ENCODE measurements at regions not wholly inside any gene's neighbourhood (a gene's known extent, or its start where the extent isn't known, plus 50 kb on each side); places are given as distances from the start of the nearest gene placed in this dataset.
"Not testable (repeated sequence)": the region's sequence is repeated elsewhere in the genome, so short reads cannot be mapped to it uniquely, and the experiment has no call there.

GRCh38 chr5:126027652-126028051, 395.6 kb upstream of the GRAMD2B start:
- POLR2A ChIA-PET, result no interaction called here
- no peaks in the 10 kb centered on the region for H3K9me3 ChIP-seq (ENCODE audit: control insufficient read depth, insufficient read depth, low read depth, low read length)
- H3K27me3 ChIP-seq (ENCODE audit: control insufficient read depth, insufficient read depth, low read length), result no peaks in the 10 kb centered on the region
- H3K4me3 ChIP-seq (ENCODE audit: low read depth in 2 of 2, low read length in 2 of 2), result no peak overlapping the region
- H3K36me3 ChIP-seq (ENCODE audit: control insufficient read depth, insufficient read depth, low read length), result no peaks in the 10 kb centered on the region
- TF ChIP-seq CTCF (IDR thresholded peaks at IDR 0.05) (no peak), TCF7L2 (IDR thresholded peaks at IDR 0.05; ENCODE audit: low read depth, low read length) (no peak), POLR2AphosphoS5 (IDR thresholded peaks at IDR 0.05; ENCODE audit: low read depth, low read length) (no peak), REST (IDR thresholded peaks at IDR 0.05; ENCODE audit: insufficient read depth in 1 of 2, low read depth in 2 of 2, low read length in 1 of 2) (no peak), SIN3A (IDR thresholded peaks at IDR 0.05; ENCODE audit: borderline replicate concordance, insufficient read depth, low read depth, low read length) (no peak)
- H3K27ac ChIP-seq (ENCODE audit: low read length), result no peak overlapping the region
- intact Hi-C loops (cut with micrococcal nuclease; ENCODE audit: unreplicated experiment) (no loop called here), in situ Hi-C loops (cut with HindIII; ENCODE audit: low pct_unique_long_range_greater_than_20kb, low sequenced_read_pairs) (no loop called here)
- no peak for ATAC-seq
- no TSS peak for BruUV-seq (replicated peaks)
- H3K4me1 ChIP-seq (ENCODE audit: control insufficient read depth, insufficient read depth, low read length), result no peaks in the 10 kb centered on the region
- CTCF ChIA-PET, result no interaction called here
- DNase-seq (ENCODE audit: low read depth, low spot score), result no peak

- CTCF ChIA-PET, result no interaction called here
- DNase-seq (ENCODE audit: low read depth, low spot score) (no peak), ATAC-seq (no peak)
- intact Hi-C loops (cut with micrococcal nuclease; ENCODE audit: unreplicated experiment) (no loop called here), in situ Hi-C loops (cut with HindIII; ENCODE audit: low pct_unique_long_range_greater_than_20kb, low sequenced_read_pairs) (no loop called here)
- Histone ChIP-seq H3K4me3 (ENCODE audit: low read depth in 2 of 2, low read length in 2 of 2) (no peak overlapping the region), H3K27me3 (ENCODE audit: control insufficient read depth, insufficient read depth, low read length) (no peaks in the 10 kb centered on the region), H3K27ac (ENCODE audit: low read length) (no peak overlapping the region), H3K36me3 (ENCODE audit: control insufficient read depth, insufficient read depth, low read length) (no peaks in the 10 kb centered on the region), H3K9me3 (ENCODE audit: control insufficient read depth, insufficient read depth, low read depth, low read length) (no peaks in the 10 kb centered on the region), H3K4me1 (ENCODE audit: control insufficient read depth, insufficient read depth, low read length) (no peaks in the 10 kb centered on the region)
- no peak for TF ChIP-seq TCF7L2 (IDR thresholded peaks at IDR 0.05; ENCODE audit: low read depth, low read length)
- TF ChIP-seq REST (IDR thresholded peaks at IDR 0.05; ENCODE audit: insufficient read depth in 1 of 2, low read depth in 2 of 2, low read length in 1 of 2), result no peak
- TF ChIP-seq CTCF (IDR thresholded peaks at IDR 0.05), result no peak
- no peak for TF ChIP-seq POLR2AphosphoS5 (IDR thresholded peaks at IDR 0.05; ENCODE audit: low read depth, low read length)
- no peak for TF ChIP-seq SIN3A (IDR thresholded peaks at IDR 0.05; ENCODE audit: borderline replicate concordance, insufficient read depth, low read depth, low read length)
- POLR2A ChIA-PET, result interaction anchor here (0.6 kb wide), 1 partner anchor 42 kb away, joined by 3 read pairs; no protein-coding TSS in a partner anchor
- no TSS peak for BruUV-seq (replicated peaks)
Observed at GRCh38 chr5:126028336-126028735, 394.9 kb upstream of the GRAMD2B start.

GRCh38 chr5:126029282-126029681, 393.9 kb upstream of the GRAMD2B start:
- CTCF ChIA-PET, result not testable (repeated sequence)

More at GRCh38 chr5:126029282-126029681, 393.9 kb upstream of the GRAMD2B start:
- H3K4me1 ChIP-seq (ENCODE audit: control insufficient read depth, insufficient read depth, low read length); BruUV-seq (replicated peaks); ATAC-seq; H3K36me3 ChIP-seq (ENCODE audit: control insufficient read depth, insufficient read depth, low read length); H3K9me3 ChIP-seq (ENCODE audit: control insufficient read depth, insufficient read depth, low read depth, low read length); DNase-seq (ENCODE audit: low read depth, low spot score); in situ Hi-C loops (cut with HindIII; ENCODE audit: low pct_unique_long_range_greater_than_20kb, low sequenced_read_pairs); H3K4me3 ChIP-seq (ENCODE audit: low read depth in 2 of 2, low read length in 2 of 2); intact Hi-C loops (cut with micrococcal nuclease; ENCODE audit: unreplicated experiment); H3K27me3 ChIP-seq (ENCODE audit: control insufficient read depth, insufficient read depth, low read length); POLR2A ChIA-PET; H3K27ac ChIP-seq (ENCODE audit: low read length): not testable (repeated sequence)
